Hypothalamus (tissue), 51 donors: ENCODE measurements at regions not wholly inside any gene's neighbourhood (a gene's known extent, or its start where the extent isn't known, plus 50 kb on each side); places are given as distances from the start of the nearest gene placed in this dataset.

Experiments used
- DNase-seq, 51 donors: peaks; one replicate each; lab custom pipeline; 2025; lab: John Stamatoyannopoulos, UW

GRCh38 chr12:63321373-63321772 lies 170.4 kb upstream of the AVPR1A start:
- no peak for DNase-seq

- no peak for DNase-seq
Measured at GRCh38 chr12:63319936-63320633, 169.1 kb upstream of the AVPR1A start.

GRCh38 chr12:63319386-63319785 lies 168.4 kb upstream of the AVPR1A start:
- DNase-seq = peak in 1 of 51 donors; percentile 10

- no peak for DNase-seq
Measured at GRCh38 chr12:63318933-63319332, 167.9 kb upstream of the AVPR1A start.

- DNase-seq = no peak
Measured at GRCh38 chr12:63318313-63318712, 167.3 kb upstream of the AVPR1A start.

GRCh38 chr12:63317880-63318279 lies 166.9 kb upstream of the AVPR1A start:
- DNase-seq = no peak

- no peak for DNase-seq
Measured at GRCh38 chr12:63317286-63317846, 166.4 kb upstream of the AVPR1A start.

GRCh38 chr12:63313139-63313538 lies 162.1 kb upstream of the AVPR1A start:
- no peak for DNase-seq

GRCh38 chr12:63308671-63309070 lies 157.7 kb upstream of the AVPR1A start:
- DNase-seq = no peak

GRCh38 chr12:63307849-63308248 lies 156.8 kb upstream of the AVPR1A start:
- no peak for DNase-seq

- no peak for DNase-seq
Measured at GRCh38 chr12:63305901-63306875, 155.2 kb upstream of the AVPR1A start.

GRCh38 chr12:63304887-63305316 lies 153.9 kb upstream of the AVPR1A start:
- DNase-seq = no peak

- DNase-seq = no peak
Measured at GRCh38 chr12:63302941-63303536, 152.0 kb upstream of the AVPR1A start.

GRCh38 chr12:63302269-63302940 lies 151.4 kb upstream of the AVPR1A start:
- DNase-seq = no peak

GRCh38 chr12:63301311-63301710 lies 150.3 kb upstream of the AVPR1A start:
- no peak for DNase-seq

GRCh38 chr12:63298386-63298930 lies 147.5 kb upstream of the AVPR1A start:
- no peak for DNase-seq

- no peak for DNase-seq
Measured at GRCh38 chr12:63294327-63294632, 143.3 kb upstream of the AVPR1A start.

GRCh38 chr12:63292471-63293221 lies 141.6 kb upstream of the AVPR1A start:
- DNase-seq = no peak

- DNase-seq = peak in 3 of 51 donors; percentile 1 to 5 (median 3)
Measured at GRCh38 chr12:63276537-63277365, 125.8 kb upstream of the AVPR1A start.
